K562 (cell line): ENCODE measurements at regions not wholly inside any gene's neighbourhood (a gene's known extent, or its start where the extent isn't known, plus 50 kb on each side); places are given as distances from the start of the nearest gene placed in this dataset.

ENCODE experiments used
- ATF7 ChIP-seq: fragments of 450-650 bp; IDR thresholded peaks from 2 replicates; pipeline ENCODE4 v1.7.1; 2014; ENCODE audit warnings: mild to moderate bottlenecking, moderate library complexity
- CTCF ChIP-seq, 3 experiments: IDR thresholded peaks in 2 of 3; conservative IDR thresholded peaks in 1 of 3; 2 replicates each; pipeline ENCODE4 v1.5.1; 2011 to 2012; ENCODE audit warnings: low read length in 3 of 3, mild to moderate bottlenecking in 3 of 3, control low read depth in 2 of 3, improper control_type of control experiment in 1 of 3, inconsistent platforms in 1 of 3, low read depth in 1 of 3, mixed read lengths in 1 of 3, moderate library complexity in 1 of 3; ENCODE audit not compliant: insufficient read depth in 2 of 3
- EGR1 ChIP-seq: fragments of 450-650 bp; conservative IDR thresholded peaks from 2 replicates; pipeline ENCODE4 v1.6.1; 2017; ENCODE audit warnings: mild to moderate bottlenecking
- GTF2F1 ChIP-seq: IDR thresholded peaks from 2 replicates; pipeline ENCODE4 v1.6.1; 2011; ENCODE audit warnings: low read depth, low read length, improper control_type of control experiment
- MYNN ChIP-seq, 2 experiments: sonication (generic); formaldehyde crosslinking in 1 of 2; IDR thresholded peaks; 2 replicates each; pipeline versions ENCODE4 v1.5.0 to v1.6.1; 2016 to 2020; ENCODE audit warnings: antibody characterized with exemption in 1 of 2, missing genetic modification reagents in 1 of 2
- ZNF274 ChIP-seq: IDR thresholded peaks from 2 replicates; pipeline ENCODE4 v1.6.1; 2011; ENCODE audit warnings: low read depth, mild to moderate bottlenecking, low read length, moderate library complexity, borderline replicate concordance
- TF ChIP-seq, protein P1 (sequence below), 2 experiments: fragments of 250-450 bp in 1 of 2; fragments of 450-650 bp in 1 of 2; sonication (Bioruptor Pico) in 1 of 2; IDR thresholded peaks; 2 replicates each; pipeline versions ENCODE4 v1.6.1 to v1.8.0; 2016 to 2021; ENCODE audit warnings: mild to moderate bottlenecking in 2 of 2, moderate library complexity in 2 of 2, missing compliant biosample characterization in 1 of 2, missing genetic modification characterization in 1 of 2

DNA sequence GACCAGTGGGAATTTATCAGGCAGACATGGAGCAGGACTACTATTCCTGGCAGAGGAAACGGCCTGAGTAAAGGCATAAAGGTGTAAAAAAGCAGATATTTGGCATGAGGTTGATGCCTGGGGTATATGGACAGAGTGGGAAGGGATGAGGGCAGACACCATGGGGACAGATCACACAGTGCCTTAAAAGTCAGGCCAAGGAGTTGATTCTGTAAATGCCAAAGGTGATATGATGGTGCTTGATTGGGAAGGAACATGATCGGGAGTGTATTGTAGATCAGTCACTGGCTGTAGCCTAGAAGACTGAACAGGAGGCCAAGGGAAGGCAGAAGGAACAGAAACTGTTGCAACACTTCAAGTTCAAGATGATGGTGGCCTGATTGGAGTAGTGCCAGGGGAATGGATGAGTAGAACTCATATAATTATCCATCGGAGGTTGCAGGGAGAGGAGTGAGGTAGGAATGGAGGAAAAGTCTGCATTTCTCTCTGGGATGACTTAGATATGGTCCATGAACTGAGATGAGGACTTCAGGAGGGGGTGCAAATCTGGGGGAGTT is 594.3 kb upstream of the KLF4 start:
- TF ChIP-seq CTCF (IDR thresholded peaks at IDR 0.05 in 2 of 3, conservative IDR thresholded peaks at IDR 0.05 in 1 of 3; ENCODE audit: insufficient read depth in 2 of 3, low read depth in 1 of 3, low read length in 3 of 3): no peak
- TF ChIP-seq, protein P1, sequence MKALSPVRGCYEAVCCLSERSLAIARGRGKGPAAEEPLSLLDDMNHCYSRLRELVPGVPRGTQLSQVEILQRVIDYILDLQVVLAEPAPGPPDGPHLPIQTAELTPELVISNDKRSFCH (CRISPR knock-in tag; IDR thresholded peaks at IDR 0.05): no peak
- TF ChIP-seq, protein P1 (tag; IDR thresholded peaks at IDR 0.05): no peak
- TF ChIP-seq GTF2F1: no peak
- no peak for TF ChIP-seq EGR1
- no peak for TF ChIP-seq ATF7
- no peak for TF ChIP-seq MYNN (IDR thresholded peaks at IDR 0.05)
- no peak for TF ChIP-seq MYNN (CRISPR knock-in tag; IDR thresholded peaks at IDR 0.05)
- TF ChIP-seq ZNF274: no peak
